H4 (cell line): ENCODE measurements at regions not wholly inside any gene's neighbourhood (a gene's known extent, or its start where the extent isn't known, plus 50 kb on each side); places are given as distances from the start of the nearest gene placed in this dataset.
"Not testable (repeated sequence)": the region's sequence is repeated elsewhere in the genome, so short reads cannot be mapped to it uniquely, and the experiment has no call there.

Source experiments
- DNase-seq: peaks from one replicate; pipeline ENCODE4 v3.0.0-alpha.2; 2015; ENCODE audit warnings: low spot score

DNA sequence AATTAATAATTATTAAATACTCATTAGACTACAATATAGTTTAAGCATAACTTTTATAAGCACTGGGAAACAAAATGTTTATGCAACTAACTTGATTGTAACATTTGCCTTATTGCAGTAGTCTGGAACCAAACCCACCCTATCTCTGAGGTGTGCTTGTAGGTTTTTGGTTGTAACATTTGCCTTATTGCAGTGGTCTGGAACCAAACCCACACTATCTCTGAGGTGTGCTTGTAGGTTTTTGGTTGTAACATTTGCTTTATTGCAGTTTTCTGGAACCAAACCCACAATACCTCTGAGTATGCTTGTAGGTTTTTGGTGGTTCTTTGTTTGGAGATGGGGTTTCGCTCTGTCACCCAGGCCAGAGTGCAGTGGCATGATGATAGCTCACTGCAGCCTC, 1376.4 kb upstream of the DEFB115 start:
- not testable (repeated sequence) for DNase-seq

DNA sequence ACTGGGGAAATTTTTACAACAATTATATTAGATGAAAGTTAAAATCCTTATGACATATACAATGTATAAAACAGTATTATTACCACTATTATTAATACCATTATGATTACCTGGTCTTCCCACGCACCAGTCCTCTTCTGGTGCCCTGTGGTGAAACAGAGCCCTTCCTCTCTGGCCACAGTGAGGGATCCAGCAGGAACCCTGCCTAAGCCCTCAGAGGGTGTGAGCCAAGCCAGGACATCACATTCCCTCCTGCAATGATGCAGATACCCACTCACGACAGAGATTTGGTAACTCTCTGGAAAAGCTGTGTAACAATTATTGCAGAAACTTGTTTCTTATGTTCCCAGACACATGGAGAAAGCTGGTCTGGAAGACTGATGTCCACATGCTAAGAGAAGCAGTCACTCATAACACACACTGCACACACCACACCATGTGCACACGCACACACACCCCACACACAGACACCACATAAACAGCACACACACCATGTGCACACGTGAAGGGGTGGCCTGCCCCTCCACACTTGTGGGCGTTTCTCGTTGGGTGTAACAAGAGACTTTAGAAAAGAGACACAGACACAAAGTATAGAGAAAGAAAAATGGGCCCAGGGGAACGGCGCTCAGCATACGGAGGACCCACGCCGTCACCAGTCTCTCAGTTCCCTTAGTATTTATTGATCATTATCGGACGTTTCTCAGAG, 1373.8 kb upstream of the DEFB115 start:
- DNase-seq, result not testable (repeated sequence)

DNA sequence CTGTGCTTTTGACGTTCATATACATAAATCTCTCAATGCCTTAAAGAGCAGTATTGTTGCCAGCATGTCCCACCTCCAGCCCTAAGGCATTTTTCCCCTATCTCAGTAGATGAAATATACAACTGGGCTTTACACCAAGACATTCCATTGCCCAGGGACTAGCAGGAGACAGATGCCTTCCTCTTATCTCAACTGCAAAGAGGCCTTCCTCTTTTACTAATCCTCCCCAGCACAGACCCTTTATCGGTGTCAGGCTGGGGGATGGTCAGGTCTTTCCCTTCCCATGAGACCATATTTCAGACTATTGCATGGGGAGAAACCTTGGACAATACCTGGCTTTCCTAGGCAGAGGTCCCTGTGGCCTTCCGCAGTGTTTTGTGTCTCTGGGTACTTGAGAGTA, 1373.1 kb upstream of the DEFB115 start:
- not testable (repeated sequence) for DNase-seq

DNA sequence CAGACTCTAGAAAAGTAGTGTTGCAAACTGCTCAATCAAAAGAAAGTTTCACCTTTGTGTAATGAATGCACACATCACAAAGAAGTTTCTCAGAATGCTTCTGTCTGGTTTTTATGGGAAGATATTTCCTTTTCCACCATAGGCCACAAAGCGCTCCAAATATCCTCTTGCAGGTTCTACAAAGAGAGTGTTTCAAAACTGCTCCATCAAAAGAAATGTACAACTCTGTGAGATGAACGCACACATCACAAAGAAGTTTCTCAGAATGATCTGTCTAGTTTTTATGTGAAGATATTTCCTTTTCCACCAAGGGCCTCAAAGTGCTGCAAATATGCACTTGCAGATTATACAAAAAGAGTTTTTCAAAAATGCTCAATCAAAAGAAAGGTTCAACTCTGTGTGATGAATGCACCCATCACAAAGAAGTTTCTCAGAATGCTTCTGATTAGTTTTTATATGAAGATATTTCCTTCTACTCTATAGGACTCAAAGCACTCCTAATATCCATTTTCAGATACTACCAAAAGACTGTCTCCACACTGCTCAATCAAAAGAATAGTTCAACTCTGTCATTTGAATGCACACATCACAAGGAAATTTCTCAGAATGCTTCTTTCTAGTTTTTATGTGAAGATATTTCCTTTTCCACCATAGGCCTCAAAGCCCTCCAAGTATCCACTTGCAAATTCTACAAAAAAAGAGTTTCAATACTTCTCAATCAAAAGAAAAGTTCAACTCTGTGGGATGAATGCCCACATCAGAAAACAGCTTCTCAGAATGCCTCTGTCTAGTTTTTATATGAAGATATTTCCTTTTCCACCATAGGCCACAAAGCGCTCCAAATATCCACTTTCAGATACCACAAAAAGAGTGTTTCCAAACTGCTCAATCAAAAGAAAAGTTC, 1371.9 kb upstream of the DEFB115 start:
- DNase-seq, result not testable (repeated sequence)

DNA sequence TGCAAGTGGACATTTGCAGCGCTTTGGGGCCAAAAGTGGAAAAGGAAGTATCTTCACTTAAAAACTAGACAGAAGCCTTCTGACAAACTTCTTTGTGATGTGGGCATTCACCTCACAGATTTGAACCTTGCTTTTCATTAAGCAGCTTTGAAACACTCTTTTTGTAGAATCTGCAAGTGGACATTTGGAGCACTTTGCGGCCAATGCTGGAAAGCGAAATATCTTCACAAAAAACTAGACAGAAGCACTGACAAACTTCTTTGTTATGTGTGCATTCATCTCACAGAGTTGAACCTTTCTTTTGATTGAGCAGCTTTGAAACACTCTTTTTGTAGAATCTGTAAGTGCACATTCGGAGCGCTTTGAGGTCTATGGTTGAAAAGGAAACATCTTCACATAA, 1365.9 kb upstream of the DEFB115 start:
- DNase-seq, result not testable (repeated sequence)
